OCI-M1 (cell line): ENCODE measurements at regions not wholly inside any gene's neighbourhood (a gene's known extent, or its start where the extent isn't known, plus 50 kb on each side); places are given as distances from the start of the nearest gene placed in this dataset.
A peak's percentile ranks its signal among the peaks of the same experiment; 100 is the strongest.
"Not testable (repeated sequence)": the region's sequence is repeated elsewhere in the genome, so short reads cannot be mapped to it uniquely, and the experiment has no call there.

Source experiments
- DNase-seq: peaks from one replicate; lab custom pipeline; 2025; lab: John Stamatoyannopoulos, UW

GRCh38 chr3:111006485-111006884 is 65.1 kb upstream of the NECTIN3 start:
- DNase-seq: not testable (repeated sequence)

DNA sequence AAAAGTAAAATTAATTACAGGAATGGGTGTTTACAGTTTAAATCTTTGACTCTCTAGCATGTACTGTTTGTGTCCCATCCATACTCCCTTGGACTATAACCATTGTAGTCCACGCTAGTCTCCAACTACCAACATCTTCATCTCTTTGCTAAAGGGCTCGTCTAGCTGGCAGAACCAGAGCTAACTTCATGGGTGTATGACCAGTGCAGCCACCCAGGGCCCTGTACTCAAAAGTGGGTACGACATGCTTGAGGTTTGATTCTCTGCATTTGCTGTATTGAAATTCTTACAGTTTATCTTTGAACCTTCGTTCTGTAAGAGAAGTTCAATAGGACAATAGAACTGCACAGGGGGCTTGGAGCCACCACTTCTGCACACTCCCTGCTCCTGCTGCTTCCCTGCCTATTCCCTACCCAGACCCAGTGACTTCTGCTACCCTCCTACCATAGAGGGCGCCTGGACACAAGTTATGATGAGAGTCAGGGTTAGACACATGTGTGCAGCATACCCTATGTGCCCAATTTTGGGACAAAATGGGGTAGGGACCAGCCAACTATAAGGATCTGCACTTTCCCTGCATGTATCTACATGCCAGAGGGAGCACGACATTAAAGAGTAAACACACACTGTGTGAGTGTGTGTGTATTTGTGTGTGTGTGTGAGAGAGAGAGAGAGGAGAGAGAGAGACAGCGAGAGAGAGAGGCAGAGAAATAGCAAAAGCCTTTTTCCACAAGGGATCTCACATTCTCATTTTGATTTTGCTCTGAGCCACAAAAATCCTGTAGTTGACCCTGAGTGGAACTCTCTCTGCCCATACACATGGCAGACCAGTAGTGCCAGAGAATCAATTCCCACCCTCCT is 59.0 kb upstream of the NECTIN3 start:
- DNase-seq: peak; percentile 19
